Panc1 (cell line): ENCODE measurements at regions not wholly inside any gene's neighbourhood (a gene's known extent, or its start where the extent isn't known, plus 50 kb on each side); places are given as distances from the start of the nearest gene placed in this dataset.

Source experiments
- ATAC-seq: fragments of 200-7000 bp; cut with Tn5 transposase; 2 replicates; pipeline ENCODE4 v1.9.1; 2020; ENCODE audit warnings: mild to moderate bottlenecking, moderate library complexity
- BruUV-seq: library from RNA; stranded (reverse); fragments of 400-500 nt; replicated peaks from 2 replicates; lab custom pipeline; 2021; lab: Mats Ljungman, UMichigan
- CTCF ChIA-PET: fragments of 300-600 bp; sonication (Branson Sonifier 250); formaldehyde crosslinking; loops from one replicate; lab custom pipeline; 2022; ENCODE audit warnings: antibody characterized with exemption; lab: Charles Lee
- POLR2A ChIA-PET: fragments of 300-600 bp; sonication (Branson Sonifier 250); formaldehyde crosslinking; loops from one replicate; lab custom pipeline; 2022; ENCODE audit warnings: antibody characterized with exemption; lab: Charles Lee
- DNase-seq: peaks from one replicate; pipeline ENCODE4 v3.0.0-alpha.2; 2010; ENCODE audit warnings: low read depth, low spot score
- H3K27ac ChIP-seq: 2 replicates; pipeline ENCODE4 v1.5.1; 2011; ENCODE audit warnings: mild to moderate bottlenecking, low read length, inconsistent platforms
- H3K27me3 ChIP-seq: fragments of 200-500 bp; sonication (Bioruptor generic); 2 replicates; pipeline ENCODE4 v1.6.0; 2014; ENCODE audit warnings: low read length, inconsistent platforms; ENCODE audit not compliant: control insufficient read depth, insufficient read depth
- H3K36me3 ChIP-seq: fragments of 200-500 bp; sonication (Bioruptor generic); 2 replicates; pipeline ENCODE4 v1.5.1; 2014; ENCODE audit warnings: inconsistent platforms, mild to moderate bottlenecking, low read length, moderate library complexity; ENCODE audit not compliant: control insufficient read depth, insufficient read depth
- H3K4me1 ChIP-seq: 2 replicates; pipeline ENCODE4 v1.5.1; 2011; ENCODE audit warnings: inconsistent platforms, mild to moderate bottlenecking, low read length, moderate library complexity; ENCODE audit not compliant: control insufficient read depth, insufficient read depth
- H3K4me3 ChIP-seq, 2 experiments: 2 replicates each; pipeline ENCODE4 v1.5.1; 2011 to 2012; ENCODE audit warnings: low read depth in 2 of 2, low read length in 2 of 2, mild to moderate bottlenecking in 2 of 2, inconsistent platforms in 1 of 2, moderate library complexity in 1 of 2
- H3K9me3 ChIP-seq: fragments of 200-500 bp; sonication (Bioruptor generic); 2 replicates; pipeline ENCODE4 v1.5.1; 2014; ENCODE audit warnings: low read depth, mild to moderate bottlenecking, inconsistent platforms, low read length, moderate library complexity; ENCODE audit not compliant: control insufficient read depth, insufficient read depth
- CTCF ChIP-seq: fragments of 450-650 bp; IDR thresholded peaks from 2 replicates; pipeline ENCODE4 v1.5.1; 2017; ENCODE audit warnings: mild to moderate bottlenecking
- POLR2AphosphoS5 ChIP-seq: IDR thresholded peaks from 2 replicates; pipeline ENCODE4 v1.6.1; 2012; ENCODE audit warnings: mild to moderate bottlenecking, low read depth, low read length, moderate library complexity
- REST ChIP-seq, 2 experiments: IDR thresholded peaks; 2 replicates each; pipeline ENCODE4 v1.6.1; 2011 to 2012; ENCODE audit warnings: low read depth in 2 of 2, control low read depth in 1 of 2, low read length in 1 of 2, mild to moderate bottlenecking in 1 of 2, moderate library complexity in 1 of 2; ENCODE audit not compliant: insufficient read depth in 1 of 2
- SIN3A ChIP-seq: IDR thresholded peaks from 2 replicates; pipeline ENCODE4 v1.6.1; 2012; ENCODE audit warnings: low read depth, mild to moderate bottlenecking, low read length, moderate library complexity, borderline replicate concordance; ENCODE audit not compliant: insufficient read depth
- TCF7L2 ChIP-seq: IDR thresholded peaks from 2 replicates; pipeline ENCODE4 v1.6.1; 2011; ENCODE audit warnings: mild to moderate bottlenecking, low read depth, low read length, inconsistent platforms
- in situ Hi-C: cut with HindIII; loops from 2 replicates; pipeline ENCODE4 v1.10.0; 2016; ENCODE audit warnings: low sequenced_read_pairs, low pct_unique_long_range_greater_than_20kb
- intact Hi-C: fragments of 100-400 bp; cut with micrococcal nuclease; formaldehyde crosslinking; loops from one replicate; pipeline ENCODE4 v1.10.0; 2022; ENCODE audit not compliant: unreplicated experiment

- Histone ChIP-seq H3K4me3 (no peak overlapping the region), H3K9me3 (no peaks in the 10 kb centered on the region), H3K27me3 (no peaks in the 10 kb centered on the region), H3K4me1 (no peaks in the 10 kb centered on the region), H3K27ac (no peak overlapping the region), H3K36me3 (no peaks in the 10 kb centered on the region)
- no TSS peak for BruUV-seq
- DNase-seq (no peak), ATAC-seq (no peak)
- ChIA-PET POLR2A (interaction anchor here (0.6 kb wide), 1 partner anchor 602 kb away, joined by 3 read pairs; no protein-coding TSS in a partner anchor), CTCF (no interaction called here)
- in situ Hi-C loops: no loop called here
- intact Hi-C loops: no loop called here
- TF ChIP-seq TCF7L2 (no peak), SIN3A (no peak), POLR2AphosphoS5 (no peak), CTCF (no peak), REST (IDR thresholded peaks at IDR 0.05; ENCODE audit: insufficient read depth in 1 of 2, low read depth in 2 of 2, low read length in 1 of 2) (no peak)
These were observed 311.0 kb downstream of the GABRB2 start for GRCh38 chr5:161235569-161235968.

- Histone ChIP-seq H3K9me3 (no peaks in the 10 kb centered on the region), H3K4me3 (no peak overlapping the region), H3K27me3 (no peaks in the 10 kb centered on the region), H3K36me3 (no peaks in the 10 kb centered on the region), H3K27ac (no peak overlapping the region), H3K4me1 (no peaks in the 10 kb centered on the region)
- ChIA-PET POLR2A (no interaction called here), CTCF (no interaction called here)
- TF ChIP-seq POLR2AphosphoS5 (no peak), CTCF (no peak), TCF7L2 (no peak), SIN3A (no peak), REST (IDR thresholded peaks at IDR 0.05; ENCODE audit: insufficient read depth in 1 of 2, low read depth in 2 of 2, low read length in 1 of 2) (no peak)
- intact Hi-C loops (no loop called here), in situ Hi-C loops (no loop called here)
- BruUV-seq: no TSS peak
- no peak for ATAC-seq
- DNase-seq: no peak
These were observed 313.0 kb downstream of the GABRB2 start for GRCh38 chr5:161233553-161233952.
